ENCODE measurements at regions not wholly inside any gene's neighbourhood (a gene's known extent, or its start where the extent isn't known, plus 50 kb on each side); places are given as distances from the start of the nearest gene placed in this dataset.

DNA sequence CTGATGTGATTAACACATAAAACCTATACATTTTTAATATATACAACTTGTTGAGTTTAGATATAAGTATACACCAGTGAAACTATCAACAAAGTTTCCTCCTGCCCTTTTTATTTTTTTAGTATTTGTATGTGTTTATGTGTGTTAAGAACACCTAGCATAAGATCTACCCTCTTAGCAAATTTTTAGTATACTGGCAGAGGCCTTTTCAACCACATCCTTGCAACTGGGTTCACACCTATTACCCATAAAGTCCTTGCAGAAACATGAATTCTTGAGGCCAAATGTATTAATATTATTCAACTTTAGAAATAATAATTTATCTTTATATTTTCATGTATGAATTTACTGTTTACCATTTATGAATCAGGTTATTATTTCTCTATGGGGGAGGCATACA lies 119.7 kb upstream of the CRIM1 start:
- Histone ChIP-seq H3K4me1 (ENCODE audit: control insufficient read depth, insufficient read depth, low read length) (peaks cover 9% of the 10 kb centered on the region), H4K20me1 (ENCODE audit: control insufficient read depth, insufficient read depth) (no peaks in the 10 kb centered on the region), H3K9ac (ENCODE audit: control insufficient read depth, insufficient read depth, low read length) (no peak overlapping the region), H2AFZ (ENCODE audit: control insufficient read depth, low read depth, low read length) (no peak overlapping the region), H3K27me3 (replicated peaks in 1 of 2; ENCODE audit: control insufficient read depth in 2 of 2, insufficient read depth in 2 of 2, low read length in 1 of 2) (no peaks in the 10 kb centered on the region), H3K79me2 (ENCODE audit: control insufficient read depth, insufficient read depth, low read length) (no peaks in the 10 kb centered on the region), H3K4me2 (ENCODE audit: control insufficient read depth, insufficient read depth) (no peak overlapping the region), H3K36me3 (ENCODE audit: control insufficient read depth in 2 of 2, insufficient read depth in 2 of 2, low read length in 1 of 2) (no peaks in the 10 kb centered on the region), H3K4me3 (no peak overlapping the region), H3K9me3 (replicated peaks; ENCODE audit: control insufficient read depth, insufficient read depth, low read length) (peaks cover 4% of the 10 kb centered on the region; the same call in 1 of the 3 replicates), H3K27ac (ENCODE audit: control insufficient read depth, insufficient read depth) (no peak overlapping the region)
- no peak for FAIRE-seq
- SMC1A ChIA-PET (ENCODE audit: uncharacterized antibody, unreplicated experiment) = interaction anchor here (1.0 to 1.8 kb wide), 5 partner anchors 8 to 258 kb away, joined by 3 to 12 read pairs (median 3); no protein-coding TSS in a partner anchor
- RAD21 ChIA-PET (ENCODE audit: unreplicated experiment) = interaction anchor here (1.0 to 1.4 kb wide), 3 partner anchors 8 to 24 kb away, joined by 3 to 6 read pairs (median 5); no protein-coding TSS in a partner anchor
- TF ChIP-seq CHD2 (IDR thresholded peaks at IDR 0.05; ENCODE audit: borderline replicate concordance, low read depth, low read length) (no peak), PML (IDR thresholded peaks at IDR 0.05; ENCODE audit: low read length) (no peak), CHD4 (IDR thresholded peaks at IDR 0.05) (no peak), ZNF207 (IDR thresholded peaks at IDR 0.05; ENCODE audit: borderline replicate concordance) (no peak), SKIL (IDR thresholded peaks at IDR 0.05; ENCODE audit: low read depth, poor library complexity, severe bottlenecking) (no peak)
- CTCF ChIA-PET = interaction anchor here (2.3 kb wide), 1 partner anchor 10 kb away, joined by 7 read pairs; no protein-coding TSS in a partner anchor
- BruUV-seq (replicated peaks) = no TSS peak
- ATAC-seq = no peak
- intact Hi-C loops (cut with micrococcal nuclease; ENCODE audit: unreplicated experiment) (no loop called here), in situ Hi-C loops (cut with MboI) (no loop called here)
- POLR2A ChIA-PET = no interaction called here
- DNase-seq (ENCODE audit: low read depth, low spot score) = no peak

GRCh38 chr2:36235426-36235825 lies 120.2 kb upstream of the CRIM1 start:
- H3K4me1 ChIP-seq (ENCODE audit: control insufficient read depth, insufficient read depth, low read length) = peaks cover 7% of the 10 kb centered on the region; the same call in 1 of the 2 replicates
- H4K20me1 ChIP-seq (ENCODE audit: control insufficient read depth, insufficient read depth) = no peaks in the 10 kb centered on the region
- no peaks in the 10 kb centered on the region for H3K27me3 ChIP-seq (replicated peaks in 1 of 2; ENCODE audit: control insufficient read depth in 2 of 2, insufficient read depth in 2 of 2, low read length in 1 of 2)
- no peaks in the 10 kb centered on the region for H3K36me3 ChIP-seq (ENCODE audit: control insufficient read depth in 2 of 2, insufficient read depth in 2 of 2, low read length in 1 of 2)
- in situ Hi-C loops (cut with MboI) = no loop called here
- ChIA-PET SMC1A (ENCODE audit: uncharacterized antibody, unreplicated experiment) (interaction anchor here (0.8 to 1.8 kb wide), 6 partner anchors 9 to 258 kb away, joined by 3 to 12 read pairs (median 4); no protein-coding TSS in a partner anchor), CTCF (interaction anchor here (0.7 to 2.3 kb wide), 2 partner anchors 11 to 81 kb away, joined by 3 to 7 read pairs; no protein-coding TSS in a partner anchor), POLR2A (no interaction called here), RAD21 (ENCODE audit: unreplicated experiment) (interaction anchor here (1.0 to 1.2 kb wide), 3 partner anchors 9 to 98 kb away, joined by 3 to 5 read pairs (median 3); no protein-coding TSS in a partner anchor)
- intact Hi-C loops (cut with micrococcal nuclease; ENCODE audit: unreplicated experiment) = no loop called here
- ATAC-seq (no peak), FAIRE-seq (no peak), DNase-seq (ENCODE audit: low read depth, low spot score) (no peak)
- WGBS (ENCODE audit: insufficient coverage, insufficient replicate concordance, low lambda C conversion rate, missing lambda C conversion rate) = 61% methylated on average over 3 of the region's 3 CpGs
- H3K9me3 ChIP-seq (replicated peaks; ENCODE audit: control insufficient read depth, insufficient read depth, low read length) = peaks cover 4% of the 10 kb centered on the region; the same call in 1 of the 3 replicates
- H3K4me3 ChIP-seq = no peak overlapping the region
- no TSS peak for BruUV-seq (replicated peaks)
- H3K9ac ChIP-seq (ENCODE audit: control insufficient read depth, insufficient read depth, low read length) = no peak overlapping the region
- H3K27ac ChIP-seq (ENCODE audit: control insufficient read depth, insufficient read depth) = no peak overlapping the region
- no peaks in the 10 kb centered on the region for H3K79me2 ChIP-seq (ENCODE audit: control insufficient read depth, insufficient read depth, low read length)
- H3K4me2 ChIP-seq (ENCODE audit: control insufficient read depth, insufficient read depth) = no peak overlapping the region
- H2AFZ ChIP-seq (ENCODE audit: control insufficient read depth, low read depth, low read length) = no peak overlapping the region
- TF ChIP-seq WRNIP1 (IDR thresholded peaks at IDR 0.05; ENCODE audit: borderline replicate concordance, low read depth, low read length) = no peak
- TF ChIP-seq, protein P1, sequence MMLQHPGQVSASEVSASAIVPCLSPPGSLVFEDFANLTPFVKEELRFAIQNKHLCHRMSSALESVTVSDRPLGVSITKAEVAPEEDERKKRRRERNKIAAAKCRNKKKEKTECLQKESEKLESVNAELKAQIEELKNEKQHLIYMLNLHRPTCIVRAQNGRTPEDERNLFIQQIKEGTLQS (IDR thresholded peaks at IDR 0.05; ENCODE audit: borderline replicate concordance, extremely low read depth, low read depth, low read length) = no peak
- TF ChIP-seq ZNF217 (IDR thresholded peaks at IDR 0.05) = no peak
- TF ChIP-seq MXI1 (IDR thresholded peaks at IDR 0.05; ENCODE audit: low read depth, low read length) = no peak
- no peak for TF ChIP-seq NBN (IDR thresholded peaks at IDR 0.05)
- TF ChIP-seq PML (IDR thresholded peaks at IDR 0.05; ENCODE audit: low read length) = no peak
- no peak for TF ChIP-seq ZNF384 (IDR thresholded peaks at IDR 0.05; ENCODE audit: borderline replicate concordance, low read depth, low read length)
- no peak for TF ChIP-seq NRF1 (conservative IDR thresholded peaks at IDR 0.05; ENCODE audit: low read depth, low read length)
- TF ChIP-seq CHD4 (IDR thresholded peaks at IDR 0.05) = no peak
- TF ChIP-seq IKZF1 (conservative IDR thresholded peaks at IDR 0.05) = no peak
- TF ChIP-seq STAT1 (conservative IDR thresholded peaks at IDR 0.05) = no peak
- TF ChIP-seq MLLT1 (IDR thresholded peaks at IDR 0.05) = no peak
- TF ChIP-seq POLR2A (IDR thresholded peaks at IDR 0.05; ENCODE audit: low read depth, low read length) = no peak

All from GM12878 (cell line).